ENCODE measurements at regions not wholly inside any gene's neighbourhood (a gene's known extent, or its start where the extent isn't known, plus 50 kb on each side); places are given as distances from the start of the nearest gene placed in this dataset.

DNA sequence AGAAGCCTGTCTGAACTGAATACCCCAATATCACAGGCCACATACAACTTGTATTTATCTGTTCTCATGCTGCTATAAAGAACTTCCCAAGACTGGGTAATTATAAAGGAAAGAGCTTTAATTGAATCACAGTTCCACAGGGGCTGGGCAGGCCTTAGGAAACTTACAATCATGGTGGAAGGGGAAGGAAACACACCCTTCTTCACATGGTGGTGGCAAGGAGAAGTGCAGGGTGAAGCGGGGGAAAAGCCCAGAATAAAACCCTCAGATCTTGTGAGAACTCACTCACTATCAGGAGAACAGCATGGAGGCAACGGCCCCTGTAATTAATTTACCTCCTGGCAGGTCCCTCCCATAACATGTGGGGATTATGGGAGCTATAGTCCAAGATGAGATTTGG is 50.3 kb upstream of the FNDC1 start:
- no peak for DNase-seq

DNA sequence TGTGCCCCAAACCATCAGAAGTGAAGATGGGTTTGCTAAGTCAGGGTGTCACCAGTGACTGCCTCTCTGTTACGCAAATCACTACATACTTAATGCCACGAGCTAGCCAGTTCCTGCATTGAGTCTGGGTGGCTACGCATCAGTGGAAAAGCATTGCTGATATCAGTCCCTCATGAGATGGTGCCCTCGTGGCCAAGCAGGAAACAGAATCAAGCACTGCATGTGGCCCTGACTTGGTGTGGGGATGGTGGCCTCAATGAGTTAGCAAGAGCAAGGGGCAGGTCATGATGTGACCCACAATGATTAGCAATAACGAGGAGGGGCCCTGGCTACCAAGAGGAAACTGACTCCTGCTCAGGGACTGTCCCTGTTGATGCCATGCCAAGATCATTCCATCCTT is 51.6 kb upstream of the FNDC1 start:
- DNase-seq, result no peak

DNA sequence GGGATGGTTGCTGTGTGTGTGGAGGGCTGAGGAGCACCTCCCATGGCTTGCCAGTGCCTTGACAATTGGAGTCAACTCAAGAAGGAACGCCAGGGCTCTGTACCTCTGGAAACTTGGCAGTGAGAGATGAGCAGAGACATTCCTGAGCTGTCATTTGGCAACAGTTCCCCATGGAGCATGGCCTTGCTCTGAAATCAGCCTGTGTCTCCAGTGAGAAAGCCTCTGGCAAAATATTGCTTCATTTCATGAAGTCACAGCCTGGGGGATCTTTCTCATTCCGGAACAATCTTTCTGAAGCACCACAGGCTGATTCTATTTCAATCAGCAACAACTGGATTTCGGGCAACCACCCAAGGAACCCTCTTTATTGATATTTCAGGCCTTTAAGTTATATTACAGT is 52.2 kb upstream of the FNDC1 start:
- peak in 2 of 3 donors; percentile 43 to 57 for DNase-seq

DNA sequence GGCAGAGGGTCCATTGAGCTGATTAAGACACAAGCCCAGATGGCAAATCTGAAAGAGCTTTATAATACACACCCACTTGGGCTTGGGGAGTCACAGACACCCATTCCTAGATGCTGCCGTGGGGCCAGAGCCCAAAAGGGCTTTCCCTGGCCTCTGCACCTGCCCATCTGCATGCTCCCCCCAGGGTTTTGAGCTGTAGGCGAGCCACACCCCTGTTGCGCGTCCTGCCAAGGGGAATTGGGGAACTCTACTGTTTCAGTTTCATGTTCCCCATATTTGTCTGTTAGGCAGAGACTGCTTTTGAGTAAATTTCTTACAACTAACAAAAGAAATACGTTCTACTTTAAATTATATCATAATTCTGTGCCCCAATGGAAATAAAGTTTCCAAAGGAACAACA is 52.9 kb upstream of the FNDC1 start:
- DNase-seq, result no peak

DNA sequence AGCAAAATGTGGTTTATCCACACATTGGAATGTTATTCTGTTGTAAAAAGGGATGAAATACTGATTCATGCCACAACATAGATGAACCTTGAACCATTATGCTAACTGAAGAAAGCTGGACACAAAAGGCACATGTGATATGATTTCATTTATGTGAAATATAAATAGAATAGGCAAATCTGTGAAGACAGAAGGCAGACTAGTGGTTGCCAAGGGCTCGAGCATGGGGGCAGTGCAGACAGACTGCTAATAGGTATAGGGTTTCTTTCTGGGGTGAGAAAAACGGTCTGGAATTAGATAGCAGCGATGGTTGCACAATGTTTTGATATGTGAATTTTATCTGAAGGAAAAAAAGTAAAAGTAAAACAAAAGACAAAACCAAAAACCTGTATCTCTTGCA is 54.6 kb upstream of the FNDC1 start:
- DNase-seq, result no peak

DNA sequence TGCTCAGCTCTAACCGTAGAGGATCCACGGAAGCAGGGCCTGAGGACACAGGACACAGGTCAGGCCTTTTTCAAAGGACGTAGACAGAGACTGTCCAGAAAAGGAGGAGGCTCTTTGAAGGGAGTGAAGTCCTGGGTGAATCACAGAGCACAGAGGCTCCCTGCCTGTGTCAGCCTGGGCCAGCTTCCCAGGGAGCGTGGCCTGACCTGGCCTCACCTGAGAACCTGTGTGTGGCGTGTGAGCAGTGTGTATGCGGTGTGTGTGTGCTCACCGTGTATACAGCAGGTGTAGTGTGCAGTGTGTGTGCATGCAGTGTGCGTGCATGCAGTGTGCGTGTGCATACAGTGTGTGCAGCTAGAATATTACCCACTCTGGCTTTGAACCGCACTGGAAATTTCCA is 56.0 kb upstream of the FNDC1 start:
- DNase-seq, result no peak

DNA sequence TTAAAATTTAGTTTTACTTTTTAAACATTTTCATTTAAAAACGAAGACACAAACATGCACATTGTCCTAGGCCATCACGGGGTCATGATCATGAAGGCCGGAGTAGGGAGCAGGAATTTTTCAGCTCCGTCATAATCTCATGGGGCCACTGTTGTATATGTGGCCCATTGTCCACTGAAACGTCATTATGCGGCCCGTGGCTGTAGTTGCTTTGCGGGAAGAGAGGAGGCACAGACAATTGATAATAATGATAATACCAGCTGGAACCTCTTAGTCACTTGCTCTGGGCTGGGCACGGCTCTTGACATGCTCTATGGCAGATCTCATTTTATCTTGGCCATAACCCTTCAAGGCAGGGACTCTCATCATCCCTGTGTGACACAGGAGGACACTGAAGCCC is 56.5 kb upstream of the FNDC1 start:
- DNase-seq, result no peak

DNA sequence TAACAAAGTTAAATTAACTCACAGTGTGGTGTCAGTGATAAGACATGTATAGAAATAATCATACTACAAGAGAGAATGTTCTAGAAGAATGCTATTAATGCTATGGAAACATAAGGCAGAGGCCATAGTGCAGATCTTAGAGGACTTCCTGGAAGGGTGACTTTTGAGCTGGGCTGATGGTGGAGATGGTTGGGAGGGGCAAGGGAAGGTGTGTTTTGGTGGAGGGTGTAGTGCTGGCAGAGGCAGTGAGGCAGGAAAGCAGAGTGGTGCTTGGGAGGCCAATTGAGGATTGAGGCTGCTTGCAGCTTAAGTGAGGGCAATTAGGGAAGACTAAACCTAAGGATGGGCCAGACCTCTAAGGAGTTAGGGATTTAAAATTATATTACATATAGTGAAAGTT is 58.5 kb upstream of the FNDC1 start:
- no peak for DNase-seq

DNA sequence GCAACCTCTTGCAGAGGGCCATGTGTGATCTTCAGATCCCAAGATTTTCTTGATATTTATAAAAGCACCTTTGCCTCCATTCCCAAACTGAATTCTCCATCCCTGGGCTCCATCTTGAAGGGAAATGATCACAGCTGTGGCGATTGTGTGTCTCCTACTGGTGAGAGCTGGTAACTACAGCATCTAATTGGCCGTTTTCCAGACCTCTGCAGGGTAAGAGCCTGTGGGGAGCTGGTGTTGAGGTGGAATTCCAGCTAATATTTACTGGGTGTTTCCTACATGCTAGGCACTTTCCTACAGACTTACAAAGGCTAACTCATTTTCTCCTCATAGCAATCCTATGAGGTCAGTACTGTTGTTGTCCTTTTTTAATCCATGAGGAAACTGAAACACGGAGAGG is 59.2 kb upstream of the FNDC1 start:
- no peak for DNase-seq

DNA sequence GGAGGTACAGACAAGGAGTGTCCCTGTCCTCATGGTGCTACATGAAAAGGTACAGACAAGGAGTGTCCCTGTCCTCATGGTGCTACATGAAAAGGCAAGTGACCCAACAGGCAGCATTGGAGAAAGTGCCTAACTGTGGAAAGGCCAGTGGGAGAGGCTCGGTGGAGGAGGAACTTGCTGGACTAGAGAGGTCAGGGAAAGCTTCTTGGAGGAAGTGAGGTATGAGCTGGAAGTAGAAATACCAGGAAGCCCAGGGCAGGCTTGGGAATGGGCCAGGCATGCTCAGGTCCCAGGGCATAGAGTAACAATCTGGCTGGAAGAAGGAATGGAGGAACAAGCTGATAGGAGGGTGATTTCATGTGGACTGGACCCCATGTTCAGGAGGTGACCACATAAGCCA is 59.8 kb upstream of the FNDC1 start:
- DNase-seq, result no peak

DNA sequence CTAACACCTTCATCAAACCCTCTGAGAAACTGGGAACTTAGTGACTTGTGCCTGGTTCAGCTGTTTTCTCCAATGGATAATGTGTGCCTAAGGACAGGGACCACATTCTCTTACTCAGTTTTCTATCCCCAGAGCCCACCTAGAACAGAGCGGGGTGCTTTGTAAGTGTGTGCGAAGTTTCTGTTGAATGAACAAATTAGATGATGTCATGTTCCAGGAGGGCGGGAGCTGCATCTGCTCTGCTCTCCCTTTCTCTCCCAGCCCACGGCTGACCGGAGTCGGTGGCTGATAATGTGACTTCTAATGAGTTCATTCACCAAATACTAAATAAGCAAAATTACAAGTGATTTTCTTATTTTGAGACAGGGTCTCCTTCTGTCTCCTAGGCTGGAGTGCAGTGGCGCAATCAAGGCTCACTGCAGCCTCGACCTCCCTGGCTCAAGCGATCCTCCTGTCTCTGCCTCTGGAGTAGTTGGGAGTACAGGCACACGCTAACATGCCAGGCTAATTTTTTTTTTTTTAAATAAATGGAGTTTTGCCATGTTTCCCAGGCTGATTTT is 60.7 kb upstream of the FNDC1 start:
- no peak for DNase-seq

DNA sequence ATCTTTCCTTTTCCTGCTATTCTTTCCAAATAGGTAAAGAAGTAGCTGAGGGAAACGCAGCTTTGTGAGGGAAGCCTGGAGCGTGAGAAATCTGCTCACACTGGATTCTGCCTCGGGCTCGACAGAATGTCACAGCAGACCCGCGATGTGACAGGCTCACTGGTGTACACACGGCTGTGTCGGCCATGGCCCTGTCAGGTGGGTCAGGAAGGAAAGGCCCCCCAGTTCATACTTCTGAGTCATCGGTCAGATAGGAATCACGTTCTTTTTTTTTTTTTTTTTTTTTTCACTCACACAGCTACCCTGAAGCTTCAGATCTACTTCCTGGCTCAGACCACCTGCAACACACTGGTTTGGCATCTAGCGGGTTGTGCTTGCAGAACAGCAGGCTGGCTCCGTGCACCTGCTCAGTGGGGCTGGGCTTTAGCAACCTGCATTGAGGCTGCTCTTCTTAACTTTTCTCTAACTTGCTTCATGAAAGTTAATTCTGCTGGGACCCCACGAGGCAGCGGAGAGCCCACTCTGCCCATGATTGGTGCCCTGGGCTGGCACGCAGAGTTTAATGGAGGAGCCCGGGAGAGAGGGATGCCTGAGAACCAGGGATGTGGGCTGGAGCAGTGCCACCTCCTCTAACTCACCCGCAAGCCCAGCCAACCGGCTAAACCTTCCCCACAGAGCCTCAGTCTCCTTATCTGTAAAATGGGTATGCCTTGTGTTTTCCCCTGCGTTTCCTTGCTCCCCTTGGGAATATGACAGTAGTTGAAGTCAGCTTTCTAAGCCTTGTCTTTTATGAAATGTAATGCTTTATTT is 61.5 kb upstream of the FNDC1 start:
- no peak for DNase-seq

DNA sequence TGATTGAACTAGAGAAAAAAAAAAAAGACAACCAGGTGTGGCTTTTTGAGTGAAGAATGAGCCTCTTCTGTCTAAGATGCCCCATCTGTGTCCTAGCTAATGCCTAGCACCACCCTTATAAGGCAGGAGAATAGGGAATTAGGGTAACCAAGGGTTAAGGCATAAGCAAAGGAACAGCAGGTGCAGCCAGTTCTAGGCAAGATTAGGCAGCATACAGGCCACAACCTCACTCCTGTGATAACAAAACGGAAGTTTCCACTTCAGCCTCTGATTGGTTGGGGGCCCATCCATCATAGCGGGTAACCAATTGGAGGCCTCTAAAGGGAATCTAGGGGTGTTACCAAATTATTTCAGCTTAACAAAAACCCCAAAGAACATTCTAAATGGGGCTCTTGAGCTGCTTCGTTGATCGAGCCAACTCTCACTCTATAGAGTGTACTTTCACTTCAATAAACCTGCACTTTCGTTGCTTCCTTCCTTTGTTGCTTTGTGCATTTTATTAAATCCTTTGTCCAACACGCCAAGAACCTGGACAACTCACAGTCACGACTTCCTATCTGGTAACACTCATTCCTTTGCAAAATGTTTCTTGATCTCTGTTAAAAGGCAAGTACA is 61.9 kb upstream of the TAGAP start:
- peak; percentile 40 to 72 (median 69) for DNase-seq

DNA sequence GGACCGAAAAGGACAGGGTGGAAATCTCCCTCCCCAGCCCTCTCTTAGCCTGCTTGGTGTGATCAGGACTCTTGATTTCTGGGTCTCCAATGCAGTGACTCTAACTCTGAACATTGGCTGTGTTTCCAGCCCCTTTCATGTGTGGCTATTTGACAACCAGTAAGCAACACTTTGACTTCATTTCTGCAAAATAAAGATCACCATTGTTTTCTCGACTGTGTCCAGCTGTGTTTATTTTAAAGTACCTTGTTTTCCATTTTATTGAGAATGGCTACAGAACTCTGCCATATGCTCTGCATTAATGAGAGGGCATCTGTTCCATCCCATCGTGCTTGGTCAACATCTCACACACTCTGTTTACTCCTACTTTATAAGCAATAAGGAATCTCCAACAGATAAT is 60.9 kb upstream of the TAGAP start:
- no peak for DNase-seq

DNA sequence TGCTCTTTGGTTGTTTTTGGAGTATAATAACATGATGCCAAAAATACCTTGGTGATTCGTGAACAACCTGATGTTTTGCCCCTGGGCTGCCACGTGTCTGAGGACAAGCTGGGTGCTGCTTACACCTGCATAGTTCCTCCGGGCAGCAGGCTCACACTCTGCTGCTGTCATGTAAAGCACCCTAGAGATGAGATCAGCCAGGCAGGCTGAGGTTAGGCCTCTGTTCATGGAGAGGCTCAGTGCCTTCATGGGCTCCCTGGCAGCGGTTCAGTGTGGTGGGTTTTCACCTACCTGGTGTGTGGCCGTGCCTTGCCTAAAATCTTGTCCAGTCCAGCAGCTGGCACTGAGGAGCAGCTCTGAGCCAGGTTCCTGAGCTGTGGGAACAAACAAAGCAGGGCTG is 60.1 kb upstream of the TAGAP start:
- no peak for DNase-seq

DNA sequence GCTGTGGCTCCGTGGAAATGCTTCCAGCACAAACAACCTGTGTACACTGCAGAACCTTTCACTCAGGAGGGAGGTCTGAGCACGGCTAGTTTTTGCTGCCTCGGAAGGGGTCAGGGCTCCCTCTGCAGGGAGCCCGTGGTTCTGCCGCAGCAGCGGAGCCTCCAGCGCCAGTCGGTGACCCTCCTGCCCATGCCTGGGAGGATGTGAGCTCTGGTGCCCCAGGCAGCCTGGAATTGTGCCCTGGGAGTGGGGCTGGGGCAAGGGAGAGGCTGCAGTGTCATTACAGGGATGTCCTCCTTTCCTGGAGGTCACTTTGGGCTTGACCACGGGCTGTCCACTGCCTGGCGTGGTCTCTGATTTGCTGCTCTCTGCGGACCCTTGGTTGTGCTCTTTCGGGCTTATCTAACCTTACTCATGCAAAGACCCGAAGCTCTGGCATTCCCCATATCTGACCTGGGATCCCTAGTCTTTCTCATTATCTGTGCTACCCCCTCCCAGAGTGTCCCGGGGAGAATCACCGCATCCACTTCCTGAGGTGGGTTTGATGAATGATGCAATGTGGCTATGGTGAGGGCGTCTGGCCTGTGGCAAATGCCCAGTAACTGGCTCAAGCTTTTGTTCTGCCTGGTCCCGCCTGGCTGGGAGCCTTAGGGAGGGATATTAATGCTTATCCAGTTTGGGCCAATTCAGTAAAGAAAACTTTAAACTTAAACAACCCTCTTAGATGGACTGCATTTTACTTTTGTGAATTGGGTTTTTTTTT is 59.6 kb upstream of the TAGAP start:
- peak in 2 of 3 donors; percentile 64 to 76 for DNase-seq

DNA sequence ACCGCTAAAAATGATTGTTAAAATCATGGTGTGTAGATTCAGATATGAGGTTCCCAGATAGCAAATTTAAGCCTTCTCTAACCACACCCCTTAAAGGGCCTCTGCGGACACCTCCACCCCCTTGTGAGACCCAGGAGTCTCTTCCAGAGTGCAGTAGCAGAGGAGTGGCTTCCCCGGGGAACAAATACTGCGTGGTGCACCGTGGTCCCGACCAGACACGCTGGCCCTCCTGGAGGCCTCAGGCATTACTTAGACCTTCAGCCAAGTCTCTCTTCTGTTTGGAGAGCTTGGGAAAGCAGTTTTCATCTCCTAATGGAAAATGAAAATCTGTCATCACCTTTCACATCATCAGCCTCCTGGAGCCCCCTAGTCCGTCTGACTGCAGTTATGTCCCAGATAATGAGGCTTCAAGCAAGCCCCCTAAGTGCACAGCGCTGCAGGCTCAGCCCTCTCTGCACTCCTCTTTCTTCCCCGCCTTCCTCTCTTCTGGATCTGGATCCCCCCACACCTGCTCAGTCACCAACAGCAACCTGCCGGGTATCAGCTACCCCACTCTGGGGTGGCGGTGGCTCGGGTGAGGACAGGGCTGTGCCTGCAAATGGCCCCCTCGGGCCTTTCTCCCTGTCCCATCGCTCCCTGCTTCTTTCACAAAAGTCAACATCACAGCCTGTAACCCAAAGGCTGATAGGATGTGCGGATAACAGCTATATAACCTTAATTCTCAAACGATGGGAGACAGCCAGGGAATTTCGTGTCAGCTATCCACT is 58.8 kb upstream of the TAGAP start:
- DNase-seq, result no peak

DNA sequence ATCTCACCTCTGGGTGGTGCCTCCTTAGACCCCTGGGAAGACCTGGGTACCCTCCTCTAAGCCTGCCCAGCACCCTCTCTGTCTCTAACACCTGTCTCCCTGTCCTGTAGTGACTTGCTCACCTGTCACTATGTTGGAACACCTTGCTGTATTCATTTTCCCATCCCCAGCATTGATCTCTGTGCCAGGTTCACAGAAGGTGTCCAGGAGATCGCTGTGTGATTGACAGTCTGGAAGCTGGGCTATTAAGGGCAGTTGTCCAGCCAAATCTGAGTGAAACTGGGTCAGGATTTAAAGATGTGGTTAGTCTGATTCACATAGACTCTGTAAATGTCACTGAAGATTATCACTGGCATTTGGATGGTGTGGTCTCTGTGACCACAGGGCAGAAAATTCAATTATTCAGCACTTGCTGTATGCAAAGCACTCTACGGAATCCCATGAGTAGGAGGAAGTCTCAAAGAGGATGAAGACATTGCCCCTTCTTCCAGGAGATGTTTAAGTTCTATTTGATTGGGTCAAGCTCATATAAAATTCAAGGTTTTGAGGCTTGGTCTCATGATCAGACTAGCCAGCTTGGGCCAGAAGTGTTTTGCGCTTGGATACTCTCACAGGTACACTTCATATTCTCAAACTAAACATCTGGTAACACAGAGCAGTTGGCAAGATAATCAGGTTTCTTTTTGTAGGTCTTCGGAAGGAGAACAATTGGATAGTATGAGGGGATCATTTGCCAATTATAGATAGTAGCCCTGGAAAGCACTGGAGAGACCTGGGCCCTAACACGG is 57.8 kb upstream of the TAGAP start:
- DNase-seq, result no peak

DNA sequence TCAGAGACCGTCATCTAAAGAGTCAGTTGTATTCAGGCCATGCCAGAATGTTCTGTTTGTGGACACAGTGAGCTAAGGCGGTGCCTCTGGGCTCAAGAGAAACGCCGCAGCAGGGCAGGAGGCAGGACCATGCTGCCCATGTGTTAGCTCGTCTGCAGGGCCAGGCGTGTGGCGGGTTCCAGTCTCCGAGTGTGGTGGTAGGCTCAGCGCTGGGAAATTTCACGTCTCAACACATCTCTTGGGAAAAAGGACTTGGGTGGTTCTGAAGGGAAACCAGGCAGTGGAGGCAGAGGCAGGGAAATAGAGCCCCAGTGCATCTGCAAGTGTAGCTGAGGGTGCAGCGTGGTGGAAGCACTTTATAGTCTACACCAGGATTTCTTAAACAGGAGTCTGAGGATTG is 56.9 kb upstream of the TAGAP start:
- no peak for DNase-seq

DNA sequence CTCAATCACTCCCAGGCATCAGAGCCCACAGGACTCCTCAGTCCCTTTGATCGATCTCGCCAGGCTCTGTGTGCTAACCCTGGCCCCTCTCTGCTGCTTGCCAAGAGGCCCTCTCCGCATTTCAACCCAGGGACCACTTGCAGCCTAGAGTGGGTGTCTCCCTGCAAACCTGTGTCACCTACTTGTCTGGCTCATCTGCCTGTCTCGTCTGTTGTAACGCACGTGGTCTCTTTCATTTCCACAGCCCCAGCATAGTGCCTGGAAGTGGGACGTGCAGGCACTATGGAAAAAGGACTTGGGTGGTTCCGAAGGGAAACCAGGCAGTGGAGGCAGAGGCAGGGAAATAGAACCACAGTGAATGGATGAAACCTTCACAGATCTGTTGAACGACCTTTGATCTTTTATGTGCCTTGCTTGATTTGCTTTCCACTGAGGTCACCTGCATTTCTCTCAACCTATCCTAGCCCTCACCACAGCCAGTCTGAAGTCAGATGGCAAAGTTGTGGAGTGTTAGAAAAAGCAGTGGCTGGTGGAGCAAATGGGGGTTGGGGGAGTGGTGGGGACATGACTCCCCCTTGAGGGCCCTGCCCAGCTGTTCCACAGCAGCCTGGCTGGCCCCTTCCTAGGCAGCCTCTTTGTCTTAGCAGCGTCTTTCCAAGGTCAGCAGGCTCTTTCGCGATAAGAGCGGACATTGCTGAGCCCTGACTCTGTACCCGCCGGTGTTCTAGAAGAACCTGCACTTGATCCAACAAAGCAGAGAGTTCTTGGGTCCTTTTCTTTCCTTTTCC is 55.8 kb upstream of the TAGAP start:
- DNase-seq, result no peak

Data from muscle of back (tissue), 3 donors.